GM19238 (cell line): ENCODE measurements at regions not wholly inside any gene's neighbourhood (a gene's known extent, or its start where the extent isn't known, plus 50 kb on each side); places are given as distances from the start of the nearest gene placed in this dataset.

Experiments used
- DNase-seq: peaks from one replicate; pipeline ENCODE4 v3.0.0; 2011; ENCODE audit warnings: low spot score; ENCODE audit not compliant: insufficient read length

DNA sequence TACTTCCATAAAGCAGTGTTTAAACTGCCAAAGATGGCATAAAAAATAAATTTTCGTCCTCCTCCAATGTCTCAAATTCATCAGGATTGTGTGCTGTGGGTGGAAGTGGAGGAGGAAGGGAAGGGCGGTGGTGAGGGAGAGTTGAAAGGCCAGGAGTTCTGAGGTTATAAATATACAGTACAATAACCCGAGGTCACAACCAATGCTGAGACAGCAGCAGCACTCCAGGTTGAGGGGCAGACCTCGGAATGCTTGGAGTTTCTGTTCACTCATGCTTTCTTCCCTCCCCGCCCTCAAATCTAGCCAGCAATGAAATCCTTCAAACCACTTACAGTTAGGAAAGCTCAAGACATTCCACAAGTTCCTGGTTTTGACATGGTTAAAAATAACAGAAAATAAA is 134.0 kb upstream of the SMAD1 start:
- DNase-seq: no peak

DNA sequence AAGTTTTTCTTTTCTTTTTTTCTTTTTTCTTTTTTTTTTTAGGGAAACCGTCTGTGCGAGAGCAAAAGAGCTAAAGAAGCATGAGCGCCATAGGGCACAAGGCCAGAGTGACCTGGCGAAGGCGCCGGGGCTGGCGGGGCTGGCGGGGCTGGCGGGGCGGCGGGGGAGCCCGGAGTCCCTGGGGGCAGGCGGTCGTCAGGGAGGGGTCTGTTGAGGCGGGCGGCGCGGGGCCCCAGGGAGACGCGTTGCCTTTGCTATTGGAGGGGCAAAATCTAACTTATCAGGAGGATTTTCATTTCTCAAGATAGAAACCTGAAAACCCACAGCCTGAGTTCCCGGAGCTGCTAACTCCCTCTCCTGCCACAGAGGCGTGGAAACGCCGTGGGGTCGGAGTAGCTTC is 135.6 kb upstream of the SMAD1 start:
- no peak for DNase-seq

DNA sequence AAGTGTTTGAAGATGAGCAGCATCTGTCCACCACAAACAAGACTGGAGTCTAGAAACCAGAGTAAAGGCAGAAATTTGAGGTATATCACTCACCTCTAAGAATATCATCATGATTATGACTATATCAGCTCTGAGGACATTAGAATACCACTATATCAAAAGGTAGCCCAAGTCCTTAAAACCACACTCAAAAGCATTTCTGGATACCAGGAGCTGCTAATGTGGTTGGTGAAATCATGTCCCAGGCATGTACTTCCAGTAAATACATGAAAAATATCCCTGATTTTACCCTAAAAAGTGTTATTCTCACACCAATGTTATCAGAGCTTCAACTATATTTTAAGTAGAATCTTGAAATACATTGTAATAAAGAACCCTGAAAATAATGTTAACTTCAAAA is 136.3 kb upstream of the SMAD1 start:
- DNase-seq: no peak

DNA sequence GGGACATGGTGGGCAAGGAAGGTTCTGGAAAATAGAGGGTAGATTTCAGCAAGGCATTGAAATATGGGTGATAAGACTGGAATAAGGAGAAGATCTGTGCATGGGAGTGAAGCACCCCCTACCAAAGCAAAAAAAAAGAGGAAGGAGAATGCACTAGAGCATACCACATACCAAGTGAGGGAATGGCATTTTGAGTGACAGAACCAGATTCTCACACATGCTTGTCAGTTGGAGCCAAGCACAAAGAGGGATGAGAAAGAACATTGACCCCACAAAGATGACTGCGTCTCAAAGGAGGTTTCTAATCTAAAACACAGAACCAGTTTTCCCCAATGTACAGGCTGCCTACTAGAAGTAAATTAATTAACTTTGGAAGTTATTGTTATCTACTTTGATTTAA is 140.3 kb upstream of the SMAD1 start:
- DNase-seq: no peak

DNA sequence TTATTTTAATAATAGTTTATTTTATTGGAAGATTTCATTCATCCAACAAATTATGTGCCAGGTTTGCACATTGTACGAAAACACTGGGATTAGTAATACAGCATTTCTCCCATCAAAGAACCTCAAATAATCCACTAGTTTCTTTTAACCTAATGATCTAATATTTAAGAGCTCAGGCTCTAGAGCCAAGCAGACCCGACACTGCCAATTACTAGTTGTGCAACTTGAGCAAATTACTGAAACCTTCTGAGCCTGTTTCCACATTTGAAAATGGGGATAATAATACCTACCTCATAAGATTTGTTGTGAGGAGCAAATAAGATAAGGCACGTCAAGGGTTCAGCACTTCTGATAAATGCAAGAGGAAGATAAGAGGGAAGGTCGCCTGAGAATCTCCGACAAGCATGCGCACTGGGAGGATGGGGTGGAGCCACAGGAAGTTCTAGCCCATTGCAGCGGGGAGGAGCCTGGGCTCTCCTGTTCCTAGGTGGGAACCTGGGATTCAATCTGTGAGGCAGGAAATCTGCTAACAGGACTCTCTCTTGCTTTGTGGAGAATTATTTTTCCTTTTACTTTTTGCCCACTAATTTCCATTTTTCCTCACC is 141.5 kb upstream of the SMAD1 start:
- DNase-seq: no peak

DNA sequence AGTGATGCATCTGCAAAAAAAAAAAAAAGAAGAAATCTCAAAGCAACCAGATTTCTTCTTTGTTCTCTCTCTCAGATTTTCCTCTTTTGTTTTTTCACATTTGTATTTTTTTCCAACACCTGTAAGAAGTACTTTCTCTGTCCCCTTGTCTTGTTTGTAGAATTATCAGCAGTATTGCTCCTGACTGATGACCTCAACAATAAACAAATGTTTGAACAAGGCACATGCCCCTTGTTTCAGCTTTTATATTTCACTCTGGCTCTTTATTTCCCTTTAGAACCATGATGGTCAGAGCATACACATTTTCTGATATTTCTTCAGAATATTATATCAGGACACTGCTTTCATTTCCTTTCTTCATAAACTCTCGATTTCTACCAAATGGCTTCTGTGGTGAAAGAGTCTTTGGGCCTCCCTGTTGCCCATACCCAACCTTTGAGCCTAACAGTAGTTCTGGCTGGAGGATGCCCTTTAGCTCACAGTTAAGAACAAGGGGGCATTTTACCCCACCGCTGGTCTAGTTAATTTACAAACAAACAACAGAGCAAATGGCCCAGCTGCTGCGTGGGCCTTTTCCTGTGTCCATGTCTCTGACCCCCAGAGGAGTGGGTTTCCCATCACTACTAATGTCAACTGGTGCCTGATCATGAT is 142.5 kb upstream of the SMAD1 start:
- no peak for DNase-seq

DNA sequence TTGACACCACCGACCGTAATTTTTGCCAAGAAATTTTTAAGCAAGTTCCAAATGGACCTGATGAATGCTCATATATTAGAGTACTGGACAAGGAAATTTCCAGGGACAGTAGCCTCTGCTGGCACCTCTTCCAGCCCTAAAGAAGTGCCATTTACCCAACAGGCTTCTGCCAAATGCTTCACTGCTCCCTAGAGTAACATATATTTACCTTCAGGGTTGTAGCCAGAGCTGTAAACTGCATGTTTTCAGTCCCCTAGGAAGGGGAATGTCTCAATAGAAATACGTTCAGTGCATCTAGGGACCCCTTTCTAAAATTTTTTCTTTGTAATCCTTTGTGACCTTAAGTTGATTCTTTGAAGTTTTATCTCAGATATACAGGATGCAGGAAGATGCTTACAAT is 143.1 kb upstream of the SMAD1 start:
- no peak for DNase-seq

DNA sequence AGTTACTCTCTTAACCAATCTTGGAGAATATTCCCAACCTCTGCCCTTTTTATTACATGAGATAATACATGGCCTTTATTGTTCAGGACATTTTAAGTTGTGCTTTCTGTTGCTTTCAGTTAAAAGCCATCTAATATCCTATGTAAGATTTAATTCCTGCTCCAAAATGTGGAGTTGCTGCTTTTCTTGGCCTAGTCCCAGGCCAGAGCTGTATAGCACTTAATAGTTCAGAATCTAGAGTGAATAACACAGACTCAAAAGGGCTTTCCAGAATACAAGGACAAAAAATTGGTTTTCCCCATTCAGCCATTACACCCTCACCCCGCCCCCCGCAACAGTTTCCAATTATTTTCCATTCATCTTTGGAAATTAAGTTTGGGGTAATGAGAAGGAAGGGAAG is 144.3 kb upstream of the SMAD1 start:
- DNase-seq: no peak

DNA sequence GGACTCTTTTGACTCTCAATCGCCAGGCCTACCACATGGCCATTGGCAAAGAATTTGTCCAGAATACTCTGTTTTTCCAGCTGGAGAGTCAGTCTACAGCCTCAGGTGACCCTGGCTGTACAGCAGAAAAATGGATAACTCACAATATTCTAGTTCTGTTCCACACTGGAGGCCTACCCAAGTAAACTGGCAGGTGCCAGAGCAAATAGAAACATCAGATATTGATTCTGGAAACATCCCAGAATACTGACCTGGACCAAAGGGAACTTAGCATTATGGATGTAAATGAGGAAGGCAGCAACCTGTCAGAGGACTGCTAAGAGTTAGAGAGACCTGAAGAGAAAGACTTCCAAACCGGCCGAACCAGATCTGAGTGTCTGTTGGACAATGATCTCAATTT is 147.9 kb upstream of the SMAD1 start:
- DNase-seq: no peak

DNA sequence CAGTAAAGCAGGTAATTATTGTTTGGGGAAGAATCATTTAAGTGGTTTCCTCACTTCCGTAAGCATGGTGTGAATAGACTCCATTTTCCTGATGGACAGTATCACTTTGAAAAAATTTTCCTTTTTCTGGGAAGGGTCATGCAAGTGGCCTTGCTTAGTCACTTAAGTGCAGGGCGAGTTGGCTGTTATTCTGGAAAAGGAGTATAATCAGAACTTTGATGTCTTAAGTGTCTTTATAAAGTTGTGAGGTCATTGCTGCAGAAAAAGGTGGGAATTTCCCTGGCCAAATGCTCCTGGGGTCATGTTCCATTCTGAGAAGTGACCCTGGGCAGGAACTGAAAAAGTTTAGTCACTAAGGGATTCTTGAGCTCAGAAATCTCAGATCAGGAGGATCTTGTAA is 146.1 kb upstream of the OTUD4 start:
- no peak for DNase-seq

DNA sequence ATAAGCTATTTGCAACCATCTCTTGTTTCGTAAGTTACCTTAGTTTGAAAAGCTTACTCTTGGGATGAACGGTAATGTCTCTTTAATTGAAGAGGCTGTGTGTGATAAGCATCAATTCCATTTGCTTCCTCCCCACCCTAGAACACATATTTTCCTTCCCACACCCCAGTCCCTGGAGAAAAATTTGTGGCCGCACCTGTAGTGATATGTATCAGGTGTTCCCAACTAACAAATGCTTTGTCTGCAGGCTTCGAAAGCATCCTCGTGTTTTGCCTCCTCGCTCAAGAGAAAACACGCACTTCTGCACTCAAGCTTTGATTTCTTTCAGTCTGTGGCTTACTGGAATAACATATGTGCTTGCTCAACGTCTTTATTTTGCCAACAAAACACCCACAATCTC is 143.8 kb upstream of the OTUD4 start:
- no peak for DNase-seq

DNA sequence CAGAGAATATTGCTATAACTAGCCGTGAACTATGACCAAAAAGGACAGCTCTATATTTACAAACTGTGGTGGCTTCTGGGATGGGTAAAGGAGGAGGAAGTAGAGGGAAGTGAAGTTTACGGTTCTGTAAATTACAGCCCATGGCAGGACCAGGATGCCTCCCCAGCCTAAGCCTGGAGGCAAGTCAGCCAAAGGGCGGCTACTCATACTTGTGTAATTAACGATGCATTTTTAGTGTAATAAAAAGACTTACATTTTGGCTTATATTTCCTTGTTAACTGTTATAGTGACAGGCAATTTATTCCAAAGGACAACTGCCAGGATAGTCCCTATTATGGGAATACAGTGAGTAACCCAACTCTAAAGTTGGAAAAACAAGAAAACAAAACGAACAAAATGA is 139.9 kb upstream of the OTUD4 start:
- DNase-seq: no peak

DNA sequence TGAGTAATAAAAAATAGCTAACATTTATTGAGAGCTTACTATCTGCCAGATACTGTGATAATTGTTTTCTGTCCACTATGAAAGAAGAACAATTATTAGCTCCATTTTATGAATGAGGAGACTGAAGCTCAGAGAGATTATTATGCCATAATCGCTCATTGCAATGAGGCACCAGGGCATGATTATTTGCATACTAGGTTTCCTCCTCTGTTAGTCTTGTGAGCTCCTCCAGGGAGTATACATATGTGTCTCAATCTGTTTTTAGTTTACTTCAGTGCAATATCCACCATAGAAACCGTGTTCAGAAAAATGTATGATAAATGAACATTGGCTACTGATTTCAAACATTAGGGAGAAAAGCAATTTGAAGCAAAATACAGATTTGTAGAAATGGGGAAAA is 139.4 kb upstream of the OTUD4 start:
- DNase-seq: no peak

DNA sequence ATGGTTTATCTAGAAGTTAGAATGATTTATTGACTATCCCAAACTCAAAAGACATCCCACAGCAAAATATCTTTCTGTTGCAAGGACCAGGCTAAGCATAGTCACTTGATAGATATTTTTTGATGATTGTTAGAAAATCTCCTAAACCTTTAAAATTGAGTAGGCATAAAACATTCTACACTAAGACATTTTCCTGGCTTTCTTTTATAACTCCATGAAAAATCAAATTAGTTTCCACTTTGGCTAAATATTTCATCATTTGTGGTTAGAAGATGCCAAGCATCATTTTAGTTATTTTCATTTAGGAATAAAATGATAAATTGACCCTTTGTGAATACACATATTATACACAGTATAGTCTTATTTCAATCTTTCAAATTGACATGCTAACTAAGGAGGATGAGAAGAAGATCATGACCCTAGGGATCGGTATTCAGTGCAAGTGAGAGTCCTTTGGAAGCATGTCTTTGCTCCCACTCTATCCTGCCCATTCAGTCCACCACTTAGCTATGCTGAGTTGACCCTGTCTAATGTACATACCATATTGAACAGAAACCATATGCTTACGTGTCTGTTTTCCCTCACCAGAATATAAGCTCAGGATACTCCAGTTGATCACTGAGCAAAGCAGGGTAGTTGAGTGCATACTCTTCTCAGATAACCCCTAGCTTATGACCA is 136.6 kb upstream of the OTUD4 start:
- DNase-seq: no peak

DNA sequence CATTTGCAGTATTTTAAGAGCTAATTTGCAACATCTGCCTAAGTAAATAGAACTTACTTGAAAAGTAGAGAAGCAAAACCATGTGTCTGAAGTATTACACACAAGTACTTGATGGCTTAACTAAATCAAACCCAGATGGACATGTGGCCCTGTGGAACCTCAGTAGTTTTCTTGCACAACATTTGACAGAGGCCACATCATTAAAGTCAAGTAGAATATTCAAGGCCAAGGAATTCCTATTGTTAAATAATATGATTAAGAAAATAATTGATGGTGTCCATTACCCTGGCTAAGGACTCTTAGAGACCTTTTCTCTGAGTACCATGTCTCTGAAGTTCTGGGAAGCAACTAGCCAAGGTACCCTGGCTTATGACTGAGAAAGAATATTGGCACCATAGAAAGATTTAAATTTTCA is 135.4 kb upstream of the OTUD4 start:
- no peak for DNase-seq

DNA sequence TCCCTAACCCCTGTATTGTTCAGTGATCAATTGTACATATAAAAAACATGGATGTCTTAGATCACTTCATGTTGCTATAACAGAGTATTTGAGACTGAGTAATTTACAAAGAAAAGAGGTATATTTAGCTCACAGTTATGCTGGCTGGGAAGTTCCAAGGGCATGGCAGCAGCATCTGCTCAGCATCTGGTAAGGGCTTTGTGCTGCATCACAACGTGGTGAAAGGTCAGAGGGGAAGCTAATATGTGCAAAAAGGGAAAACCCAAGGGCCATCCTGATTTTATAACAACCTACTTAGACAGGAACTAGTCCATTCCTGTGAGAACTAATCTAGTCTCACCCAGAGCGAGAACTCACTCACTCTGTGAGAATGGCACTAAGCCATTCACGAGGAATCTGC is 128.2 kb upstream of the OTUD4 start:
- DNase-seq: no peak

DNA sequence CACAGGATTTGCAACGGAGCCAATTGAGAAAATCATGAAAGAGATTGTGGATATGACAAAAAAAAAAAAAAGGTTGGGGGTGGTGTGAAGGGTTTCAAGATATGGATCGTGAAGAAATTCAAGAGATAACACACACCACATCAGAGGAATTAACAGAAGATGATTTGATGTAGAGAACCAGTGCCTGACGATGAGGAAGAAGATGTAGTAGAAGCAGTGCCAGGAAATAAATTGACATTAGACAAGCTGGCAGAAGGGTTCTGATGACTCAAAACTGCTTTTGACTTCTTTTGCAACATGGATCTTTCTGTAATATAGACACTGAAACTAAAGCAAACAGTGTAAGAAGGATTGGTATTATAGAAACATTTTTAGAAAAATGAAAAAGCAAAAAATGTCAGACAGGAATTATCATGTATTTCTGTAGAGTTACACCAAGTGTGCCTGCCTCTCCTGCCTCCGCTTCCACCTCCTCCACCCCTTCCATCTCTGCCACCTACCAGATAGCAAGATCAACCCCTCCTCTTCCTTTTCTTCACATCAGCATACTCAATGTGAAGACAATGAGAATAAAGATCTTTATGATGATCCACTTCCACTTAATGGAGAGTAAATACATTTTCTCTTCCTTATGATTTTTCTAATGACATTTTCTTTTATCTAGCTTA is 127.5 kb upstream of the OTUD4 start:
- no peak for DNase-seq

DNA sequence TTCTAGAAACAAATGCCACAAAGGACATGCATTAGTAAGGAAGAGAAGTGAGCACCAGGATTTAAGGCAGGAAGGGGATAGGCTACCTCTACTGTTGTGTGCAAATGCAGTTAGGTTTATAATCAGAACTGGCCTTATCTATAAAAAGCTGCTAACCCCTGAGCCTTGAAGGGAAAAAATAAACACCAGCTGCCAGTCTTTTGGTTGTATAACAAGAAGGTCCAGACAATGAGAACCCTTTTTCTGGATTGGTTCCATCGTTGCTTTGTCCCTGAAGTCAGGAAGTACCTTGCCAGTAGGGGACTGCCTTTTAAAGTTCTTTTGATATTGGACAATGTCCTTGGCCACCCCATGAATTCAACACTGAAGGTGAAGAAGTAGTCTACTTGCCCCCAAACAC is 126.7 kb upstream of the OTUD4 start:
- DNase-seq: no peak

DNA sequence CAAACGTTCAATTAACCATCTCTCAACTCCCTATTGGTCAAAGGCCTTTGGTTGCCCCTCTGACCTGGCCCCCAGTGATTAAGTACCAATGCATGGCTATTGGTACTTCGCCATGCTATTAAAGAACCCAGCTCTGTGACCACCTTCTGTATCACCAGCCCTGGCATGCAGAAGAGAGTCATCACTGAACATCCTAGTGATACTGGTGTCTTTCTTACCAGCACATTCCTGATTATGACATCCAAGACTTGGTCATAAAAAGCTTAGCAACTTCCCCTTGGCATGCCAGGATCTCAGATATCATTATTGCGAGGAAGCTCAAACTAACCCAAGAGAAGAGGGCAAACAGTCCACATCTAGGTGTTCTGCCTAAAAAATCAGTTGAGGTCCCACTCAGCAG is 122.3 kb upstream of the OTUD4 start:
- DNase-seq: no peak

DNA sequence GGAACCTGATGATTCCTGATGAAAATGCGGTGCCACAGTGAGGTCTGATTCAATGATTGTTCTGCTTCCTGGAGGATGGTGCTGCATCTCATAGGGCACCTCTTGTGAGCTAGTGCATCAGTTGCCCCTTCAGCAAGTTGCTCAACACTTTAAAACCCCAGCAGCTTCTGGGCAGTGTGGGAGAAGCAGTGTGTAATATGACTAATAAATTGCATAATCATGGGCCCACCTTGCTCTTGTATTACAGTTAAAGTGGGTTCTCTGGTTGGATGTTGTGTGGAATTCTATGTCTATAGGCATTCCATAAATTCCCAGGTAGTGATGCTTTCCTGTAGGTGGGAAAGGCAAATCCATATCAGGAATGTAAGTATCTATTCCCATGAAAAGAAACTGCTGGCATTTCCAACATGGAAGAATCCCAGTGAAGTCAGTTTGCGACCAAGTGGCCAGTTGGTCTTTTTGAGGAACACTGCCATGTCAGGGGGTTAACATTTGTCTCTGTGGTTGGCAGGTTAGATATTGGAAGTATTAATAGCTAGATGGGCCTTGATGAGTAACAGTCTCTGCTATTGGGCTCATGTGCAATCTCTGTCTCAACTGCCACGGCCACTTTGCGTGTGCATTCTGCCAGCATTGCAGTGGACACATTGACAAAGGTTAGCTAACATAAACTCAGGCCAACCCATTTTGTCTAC is 121.1 kb upstream of the OTUD4 start:
- DNase-seq: no peak

DNA sequence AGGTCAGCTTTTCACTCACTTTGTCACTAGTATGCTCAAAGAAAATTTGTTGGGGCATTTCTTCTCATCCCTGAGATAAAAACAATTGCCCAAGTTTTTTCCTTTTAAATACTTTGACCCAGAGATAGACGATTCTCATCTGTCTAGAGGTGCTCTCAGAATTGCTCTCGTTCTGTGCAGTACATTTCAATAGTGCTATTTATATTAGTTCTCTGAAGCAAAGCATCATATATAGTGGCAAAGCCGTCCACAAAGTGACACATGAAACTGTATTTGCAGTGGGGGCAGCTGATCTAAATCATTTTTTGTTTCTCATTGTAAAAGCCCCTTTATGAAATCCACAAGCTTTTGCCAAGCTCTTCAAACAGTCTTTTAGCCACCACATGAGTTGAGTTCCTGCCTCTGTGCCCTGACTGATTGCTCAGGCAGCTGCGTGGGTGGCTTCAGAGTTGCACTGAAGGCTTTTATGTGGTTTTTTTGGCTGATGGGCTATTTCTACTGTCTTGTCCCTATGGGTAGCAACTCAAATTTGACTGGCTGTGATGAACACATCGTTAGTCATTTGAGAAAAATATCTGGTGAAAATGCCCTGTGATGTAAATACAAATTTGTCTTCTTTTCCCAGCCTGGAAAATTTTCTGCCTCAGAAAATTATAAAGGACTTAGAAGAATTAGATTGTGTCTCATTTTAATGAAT is 119.1 kb upstream of the OTUD4 start:
- DNase-seq: no peak
